Activated T-helper 2 cell treated with anti-CD3 and anti-CD28 coated beads, Interferon-gamma antibody, Interleukin-2, Interleukin-4, amounts not matched to agents 10 μg/mL and 5 μg/mL and 100 μg/mL, durations not matched to agents 14 hours and 24 hours and 36 hours (primary cell): ENCODE measurements at regions not wholly inside any gene's neighbourhood (a gene's known extent, or its start where the extent isn't known, plus 50 kb on each side); places are given as distances from the start of the nearest gene placed in this dataset.
A peak's percentile ranks its signal among the peaks of the same experiment; 100 is the strongest.

Experiments
- DNase-seq: peaks from one replicate; pipeline ENCODE4 v3.0.0; 2021; ENCODE audit warnings: low spot score
- H3K27ac Mint-ChIP-seq: one replicate; pipeline ENCODE4 v1.8.0; 2021; ENCODE audit warnings: mixed read lengths
- H3K27me3 Mint-ChIP-seq: one replicate; pipeline ENCODE4 v1.8.0; 2021; ENCODE audit warnings: low read depth, mixed read lengths
- H3K36me3 Mint-ChIP-seq: one replicate; pipeline ENCODE4 v1.8.0; 2021; ENCODE audit warnings: low read depth, mixed read lengths
- H3K4me1 Mint-ChIP-seq: one replicate; pipeline ENCODE4 v1.8.0; 2021; ENCODE audit warnings: low read depth, mixed read lengths
- H3K4me3 Mint-ChIP-seq: one replicate; pipeline ENCODE4 v1.8.0; 2021; ENCODE audit warnings: low read depth, mild to moderate bottlenecking, moderate library complexity, mixed read lengths
- H3K9me3 Mint-ChIP-seq: one replicate; pipeline ENCODE4 v1.8.0; 2021; ENCODE audit warnings: mixed read lengths
- intact Hi-C: fragments of 100-400 bp; cut with micrococcal nuclease; formaldehyde crosslinking; loops from one replicate; pipeline ENCODE4 v1.15.1; 2023

- Mint-ChIP-seq H3K27ac (no peak overlapping the region), H3K9me3 (no peaks in the 10 kb centered on the region), H3K36me3 (no peaks in the 10 kb centered on the region), H3K27me3 (no peaks in the 10 kb centered on the region), H3K4me3 (no peak overlapping the region), H3K4me1 (no peaks in the 10 kb centered on the region)
- intact Hi-C loops, result no loop called here
- no peak for DNase-seq
Measured at GRCh38 chr2:22826703-22827102, 558.3 kb upstream of the KLHL29 start.

- DNase-seq, result no peak
- H3K27ac Mint-ChIP-seq, result no peak overlapping the region
- no peaks in the 10 kb centered on the region for H3K36me3 Mint-ChIP-seq
- H3K4me1 Mint-ChIP-seq, result no peaks in the 10 kb centered on the region
- intact Hi-C loops, result no loop called here
- H3K4me3 Mint-ChIP-seq, result no peak overlapping the region
- H3K27me3 Mint-ChIP-seq, result no peaks in the 10 kb centered on the region
- no peaks in the 10 kb centered on the region for H3K9me3 Mint-ChIP-seq
Measured at GRCh38 chr2:22829791-22830190, 555.2 kb upstream of the KLHL29 start.

GRCh38 chr2:22832196-22832595 is 552.8 kb upstream of the KLHL29 start:
- no peaks in the 10 kb centered on the region for H3K9me3 Mint-ChIP-seq
- H3K4me1 Mint-ChIP-seq, result no peaks in the 10 kb centered on the region
- intact Hi-C loops, result no loop called here
- H3K27me3 Mint-ChIP-seq, result no peaks in the 10 kb centered on the region
- DNase-seq, result no peak
- H3K27ac Mint-ChIP-seq, result no peak overlapping the region
- no peak overlapping the region for H3K4me3 Mint-ChIP-seq
- no peaks in the 10 kb centered on the region for H3K36me3 Mint-ChIP-seq

- Mint-ChIP-seq H3K27me3 (no peaks in the 10 kb centered on the region), H3K4me3 (no peak overlapping the region), H3K4me1 (no peaks in the 10 kb centered on the region), H3K9me3 (no peaks in the 10 kb centered on the region), H3K27ac (no peak overlapping the region), H3K36me3 (no peaks in the 10 kb centered on the region)
- intact Hi-C loops, result no loop called here
- no peak for DNase-seq
Measured at GRCh38 chr2:22838461-22838860, 546.5 kb upstream of the KLHL29 start.

GRCh38 chr2:22842205-22842869 is 542.6 kb upstream of the KLHL29 start:
- Mint-ChIP-seq H3K4me1 (no peaks in the 10 kb centered on the region), H3K36me3 (no peaks in the 10 kb centered on the region), H3K4me3 (no peak overlapping the region), H3K27ac (no peak overlapping the region), H3K27me3 (no peaks in the 10 kb centered on the region), H3K9me3 (no peaks in the 10 kb centered on the region)
- DNase-seq, result no peak
- intact Hi-C loops, result no loop called here

- H3K9me3 Mint-ChIP-seq, result no peaks in the 10 kb centered on the region
- no peak for DNase-seq
- H3K27ac Mint-ChIP-seq, result no peak overlapping the region
- no peaks in the 10 kb centered on the region for H3K27me3 Mint-ChIP-seq
- H3K36me3 Mint-ChIP-seq, result no peaks in the 10 kb centered on the region
- H3K4me1 Mint-ChIP-seq, result no peaks in the 10 kb centered on the region
- H3K4me3 Mint-ChIP-seq, result no peak overlapping the region
- intact Hi-C loops, result no loop called here
Measured at GRCh38 chr2:22843919-22844537, 541.0 kb upstream of the KLHL29 start.

GRCh38 chr2:22850310-22850709 is 534.7 kb upstream of the KLHL29 start:
- Mint-ChIP-seq H3K27ac (no peak overlapping the region), H3K4me1 (no peaks in the 10 kb centered on the region), H3K4me3 (no peak overlapping the region), H3K36me3 (no peaks in the 10 kb centered on the region), H3K9me3 (no peaks in the 10 kb centered on the region), H3K27me3 (no peaks in the 10 kb centered on the region)
- no peak for DNase-seq
- intact Hi-C loops, result no loop called here

GRCh38 chr2:22854588-22854987 is 530.4 kb upstream of the KLHL29 start:
- no peak for DNase-seq
- no peaks in the 10 kb centered on the region for H3K36me3 Mint-ChIP-seq
- intact Hi-C loops, result no loop called here
- H3K9me3 Mint-ChIP-seq, result no peaks in the 10 kb centered on the region
- H3K27me3 Mint-ChIP-seq, result no peaks in the 10 kb centered on the region
- H3K4me3 Mint-ChIP-seq, result no peak overlapping the region
- H3K4me1 Mint-ChIP-seq, result no peaks in the 10 kb centered on the region
- H3K27ac Mint-ChIP-seq, result no peak overlapping the region

- intact Hi-C loops, result no loop called here
- H3K36me3 Mint-ChIP-seq, result no peaks in the 10 kb centered on the region
- H3K4me3 Mint-ChIP-seq, result no peak overlapping the region
- no peaks in the 10 kb centered on the region for H3K27me3 Mint-ChIP-seq
- no peak overlapping the region for H3K27ac Mint-ChIP-seq
- no peak for DNase-seq
- no peaks in the 10 kb centered on the region for H3K4me1 Mint-ChIP-seq
- H3K9me3 Mint-ChIP-seq, result no peaks in the 10 kb centered on the region
Measured at GRCh38 chr2:22855081-22855480, 529.9 kb upstream of the KLHL29 start.

- peak; percentile 7 for DNase-seq
- no peak overlapping the region for H3K27ac Mint-ChIP-seq
- no peaks in the 10 kb centered on the region for H3K36me3 Mint-ChIP-seq
- H3K27me3 Mint-ChIP-seq, result no peaks in the 10 kb centered on the region
- no peaks in the 10 kb centered on the region for H3K4me1 Mint-ChIP-seq
- no peak overlapping the region for H3K4me3 Mint-ChIP-seq
- H3K9me3 Mint-ChIP-seq, result no peaks in the 10 kb centered on the region
- intact Hi-C loops, result no loop called here
Measured at GRCh38 chr2:22855761-22856184, 529.2 kb upstream of the KLHL29 start.

- no peak for DNase-seq
- intact Hi-C loops, result no loop called here
- Mint-ChIP-seq H3K9me3 (no peaks in the 10 kb centered on the region), H3K4me1 (no peaks in the 10 kb centered on the region), H3K36me3 (no peaks in the 10 kb centered on the region), H3K27me3 (no peaks in the 10 kb centered on the region), H3K4me3 (no peak overlapping the region), H3K27ac (no peak overlapping the region)
Measured at GRCh38 chr2:22867973-22868372, 517.0 kb upstream of the KLHL29 start.

GRCh38 chr2:22878121-22878520 is 506.9 kb upstream of the KLHL29 start:
- intact Hi-C loops, result no loop called here
- Mint-ChIP-seq H3K27me3 (no peaks in the 10 kb centered on the region), H3K36me3 (no peaks in the 10 kb centered on the region), H3K4me1 (no peaks in the 10 kb centered on the region), H3K4me3 (no peak overlapping the region), H3K9me3 (no peaks in the 10 kb centered on the region), H3K27ac (no peak overlapping the region)
- DNase-seq, result no peak

GRCh38 chr2:22879009-22879863 is 505.7 kb upstream of the KLHL29 start:
- Mint-ChIP-seq H3K36me3 (no peaks in the 10 kb centered on the region), H3K9me3 (no peaks in the 10 kb centered on the region), H3K27ac (no peak overlapping the region), H3K4me1 (no peaks in the 10 kb centered on the region), H3K27me3 (no peaks in the 10 kb centered on the region), H3K4me3 (no peak overlapping the region)
- intact Hi-C loops, result no loop called here
- DNase-seq, result no peak
